GM19324 (cell line): ENCODE measurements at regions not wholly inside any gene's neighbourhood (a gene's known extent, or its start where the extent isn't known, plus 50 kb on each side); places are given as distances from the start of the nearest gene placed in this dataset.

Experiments
- ATAC-seq: cut with Tn5 transposase; IDR thresholded peaks from one replicate; pipeline ENCODE4 v1.9.1; 2021; ENCODE audit warnings: mild to moderate bottlenecking, moderate library complexity; ENCODE audit not compliant: unreplicated experiment, low FRiP score

GRCh38 chr7:68472688-68473087, 1125.6 kb upstream of the AUTS2 start:
- no peak for ATAC-seq

- ATAC-seq: no peak
These were observed 1123.5 kb upstream of the AUTS2 start for GRCh38 chr7:68474661-68475216.

- ATAC-seq: no peak
These were observed 1121.3 kb upstream of the AUTS2 start for GRCh38 chr7:68476966-68477365.

GRCh38 chr7:68478326-68478725, 1119.9 kb upstream of the AUTS2 start:
- no peak for ATAC-seq

GRCh38 chr7:68482800-68483199, 1115.5 kb upstream of the AUTS2 start:
- no peak for ATAC-seq

GRCh38 chr7:68484731-68485130, 1113.5 kb upstream of the AUTS2 start:
- ATAC-seq: no peak

DNA sequence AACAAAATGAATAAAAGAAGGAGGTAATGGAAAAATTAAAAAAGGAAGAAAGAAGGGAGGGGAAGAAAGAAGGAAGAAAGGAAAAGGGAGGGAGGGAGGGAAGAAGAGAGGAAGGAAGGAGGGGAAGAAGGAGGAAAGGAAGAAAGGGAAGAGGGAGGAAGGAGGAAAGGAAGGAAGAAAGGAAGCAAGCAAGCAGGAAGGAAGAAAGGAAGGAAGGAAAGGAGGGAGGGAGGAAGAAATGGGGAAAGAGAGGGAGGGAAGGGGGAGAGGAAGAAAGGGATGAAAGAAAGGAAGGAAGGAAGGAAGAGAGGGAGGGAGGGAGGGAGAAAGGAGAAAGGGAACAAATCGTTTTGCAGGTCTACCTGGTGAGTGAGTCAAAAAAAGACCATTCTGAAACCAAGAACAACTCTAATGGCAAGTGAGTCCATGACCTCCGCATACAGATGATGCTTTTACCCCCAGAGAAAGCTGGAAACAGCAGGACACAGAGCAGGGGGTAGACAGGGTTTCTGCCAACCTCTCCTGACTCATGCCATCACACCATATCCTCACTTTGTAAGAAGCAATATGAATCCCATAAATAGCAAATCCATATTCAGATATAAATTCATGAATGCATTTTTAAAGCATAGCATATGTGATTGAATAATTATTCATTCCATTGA, 1112.9 kb upstream of the AUTS2 start:
- no peak for ATAC-seq

GRCh38 chr7:68488341-68489060, 1109.8 kb upstream of the AUTS2 start:
- no peak for ATAC-seq

DNA sequence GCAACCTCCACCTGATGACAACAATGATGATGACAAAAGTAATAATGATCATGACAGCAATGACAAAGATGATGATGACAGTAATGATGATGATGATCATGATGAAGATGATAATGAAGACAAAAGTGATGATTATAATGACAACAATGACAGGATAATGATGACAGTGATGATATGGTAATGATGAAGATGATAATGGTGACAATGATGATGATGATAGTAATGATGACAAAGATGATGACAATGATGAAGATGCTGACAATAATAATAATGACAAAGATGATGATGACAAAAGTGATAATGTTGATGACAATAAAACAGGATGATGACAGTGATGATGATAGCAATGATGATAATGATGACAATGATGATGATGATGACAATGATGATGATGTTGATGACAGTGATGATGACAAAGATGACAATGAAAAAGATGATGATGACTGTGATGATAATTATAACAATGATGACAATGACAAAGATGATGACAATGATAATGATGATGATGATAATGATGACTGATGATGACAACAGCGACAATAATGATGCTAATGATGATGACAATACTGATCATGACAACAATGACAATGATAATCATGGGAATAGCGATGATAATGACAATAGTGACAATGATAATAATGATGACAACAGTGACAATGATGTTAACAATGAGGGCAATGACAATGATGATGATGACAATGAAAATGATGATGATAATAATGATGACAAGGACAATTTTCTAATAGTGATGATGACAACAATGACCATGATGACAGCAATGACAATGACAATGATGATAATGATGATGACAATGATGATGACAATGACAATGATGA, 1106.5 kb upstream of the AUTS2 start:
- no peak for ATAC-seq

DNA sequence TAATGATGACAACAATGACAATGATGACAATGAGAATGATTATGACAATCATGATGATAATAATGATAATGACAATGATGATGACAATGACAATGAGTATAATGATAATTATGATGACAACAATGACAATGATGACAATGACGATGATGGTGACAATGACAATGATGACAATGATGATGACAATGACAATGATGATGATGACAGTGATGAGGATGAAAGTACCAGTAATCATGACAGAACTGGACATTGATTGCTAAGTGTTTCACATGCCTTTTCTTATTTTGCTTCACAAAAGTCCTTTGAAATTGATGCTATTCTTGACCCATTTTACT, 1106.0 kb upstream of the AUTS2 start:
- ATAC-seq: no peak

- ATAC-seq: no peak
These were observed 1094.9 kb upstream of the AUTS2 start for GRCh38 chr7:68503400-68503799.

DNA sequence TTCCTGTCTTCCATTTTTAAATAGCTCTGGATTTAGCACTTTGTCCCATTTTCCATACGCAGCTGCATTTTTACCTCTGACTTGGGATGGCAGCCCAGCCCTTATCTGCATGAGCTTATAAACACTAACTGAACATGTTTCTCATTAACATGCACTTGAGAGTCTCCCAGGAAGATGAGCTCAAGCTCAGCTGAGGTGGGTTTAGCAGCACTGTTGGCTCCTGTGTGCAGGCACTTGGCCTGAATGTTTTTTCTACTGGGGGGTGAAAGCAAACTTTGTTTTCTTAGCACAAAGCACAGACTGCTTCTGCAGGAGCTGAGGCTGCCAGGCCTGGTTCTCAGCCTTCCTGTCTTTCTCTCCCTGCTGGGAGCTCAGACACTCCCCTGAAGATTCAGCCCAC, 1093.6 kb upstream of the AUTS2 start:
- ATAC-seq: no peak

DNA sequence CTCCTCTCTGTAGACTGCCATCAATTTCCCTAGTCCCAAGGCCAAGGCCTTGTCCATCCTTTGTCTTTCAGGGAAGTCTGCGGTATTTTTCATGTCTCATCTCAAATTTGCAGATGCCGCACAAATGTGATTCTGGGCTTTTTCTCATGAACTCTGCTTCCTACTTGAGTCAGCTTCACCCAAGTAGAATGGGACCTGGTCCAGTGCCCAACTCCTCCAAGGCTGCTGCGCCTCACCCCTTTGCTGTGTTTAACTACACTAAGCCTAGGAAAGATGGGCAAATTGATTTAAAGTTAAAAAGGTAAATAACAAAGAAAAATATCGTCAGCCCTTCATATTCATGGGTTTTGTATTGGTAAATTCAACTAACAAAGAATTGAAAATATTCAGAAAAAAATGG, 1092.6 kb upstream of the AUTS2 start:
- ATAC-seq: no peak

DNA sequence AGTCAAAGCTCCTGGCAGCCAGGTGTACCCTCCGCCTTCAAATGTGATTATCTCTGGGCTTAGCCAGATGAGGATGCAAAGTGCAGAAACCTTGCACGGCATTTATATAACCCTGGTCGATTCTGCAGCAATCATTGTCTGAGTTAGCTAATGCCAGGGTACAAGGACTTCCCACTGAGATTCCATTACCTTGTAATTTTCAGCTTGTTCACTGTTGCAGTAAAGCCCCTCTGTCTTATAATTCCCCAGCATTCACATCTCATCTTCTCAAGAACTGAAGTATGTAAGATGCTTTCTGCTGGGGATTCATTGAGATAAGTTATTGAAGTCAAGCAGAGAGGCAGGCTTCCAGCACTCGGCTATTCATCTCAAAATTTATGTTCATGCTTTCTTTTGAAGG, 1090.6 kb upstream of the AUTS2 start:
- no peak for ATAC-seq

GRCh38 chr7:68509054-68509453, 1089.2 kb upstream of the AUTS2 start:
- ATAC-seq: no peak

DNA sequence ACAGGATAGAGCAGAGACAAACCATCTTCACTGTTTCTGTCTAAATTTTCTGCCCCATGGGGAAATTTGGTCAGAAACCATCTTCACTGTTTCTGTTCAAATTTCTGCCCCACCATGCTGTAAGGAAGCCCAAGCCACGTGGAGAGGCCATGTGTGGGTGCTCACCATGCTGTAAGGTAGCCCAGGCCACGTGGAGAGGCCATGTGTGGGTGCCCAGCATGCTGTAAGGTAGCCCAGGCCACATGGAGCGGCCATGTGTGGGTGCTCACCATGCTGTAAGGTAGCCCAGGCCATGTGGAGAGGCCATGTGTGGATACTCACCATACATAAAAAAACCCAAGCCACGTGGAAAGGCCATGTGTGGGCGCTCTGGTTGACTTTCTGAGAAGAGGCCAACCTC, 1088.7 kb upstream of the AUTS2 start:
- ATAC-seq: no peak

- ATAC-seq: no peak
These were observed 1087.0 kb upstream of the AUTS2 start for GRCh38 chr7:68511281-68511680.

- no peak for ATAC-seq
These were observed 1085.8 kb upstream of the AUTS2 start for GRCh38 chr7:68512466-68512865.

DNA sequence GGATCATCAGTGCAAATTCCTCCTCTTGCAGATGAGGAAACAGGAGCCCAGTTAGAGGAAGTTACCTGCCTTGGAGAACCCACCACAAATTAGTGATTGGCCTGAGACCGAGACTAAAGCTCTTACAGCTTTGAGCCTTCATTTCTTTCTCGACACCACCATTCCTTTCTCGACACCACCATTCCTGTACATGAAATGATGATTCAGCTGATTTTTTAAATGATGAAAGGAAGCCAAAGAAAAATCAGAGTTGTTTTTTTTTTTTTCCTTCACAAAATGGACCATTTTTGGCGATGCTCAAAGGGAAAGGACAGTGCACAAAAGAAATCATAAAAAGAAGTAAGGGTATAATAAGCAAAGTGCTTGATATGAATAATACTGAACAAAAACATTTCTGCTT, 1080.2 kb upstream of the AUTS2 start:
- ATAC-seq: no peak

DNA sequence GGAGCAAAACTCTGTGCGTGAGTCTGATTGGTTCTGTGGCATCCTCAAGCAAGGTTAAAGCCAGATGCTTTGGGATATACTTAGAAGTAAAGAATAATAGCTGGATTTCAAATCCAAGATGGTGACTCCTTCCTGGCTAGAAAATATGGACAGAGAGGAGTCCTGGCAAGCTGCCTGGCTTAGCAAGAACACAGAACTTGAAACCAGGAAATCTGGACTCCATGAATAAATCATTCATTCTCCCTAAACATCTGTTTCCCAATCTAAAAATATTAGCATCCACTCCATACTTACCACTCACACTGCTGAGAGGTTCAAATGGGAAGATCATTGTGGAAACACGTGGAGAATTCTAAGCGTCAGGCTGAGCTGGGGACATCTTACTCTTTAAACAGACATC, 1074.1 kb upstream of the AUTS2 start:
- no peak for ATAC-seq

DNA sequence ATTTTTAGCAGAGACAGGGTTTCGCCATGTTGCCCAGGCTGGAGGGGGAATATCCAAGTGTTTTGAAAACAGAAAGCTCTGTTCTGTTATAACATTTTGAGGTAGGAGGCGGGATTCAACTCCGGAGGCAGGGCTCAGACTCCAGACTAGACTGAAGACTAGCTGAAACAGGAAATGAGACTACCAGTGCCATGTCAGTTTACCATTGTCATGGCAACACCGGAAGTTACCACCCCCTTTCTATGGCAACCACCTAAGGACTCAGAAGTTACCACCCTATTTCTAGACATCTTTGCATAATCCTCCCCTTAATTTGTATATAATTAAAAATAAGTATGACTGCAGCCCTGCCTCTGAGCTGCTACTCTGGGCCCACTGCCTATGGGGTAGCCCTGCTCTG, 1069.1 kb upstream of the AUTS2 start:
- ATAC-seq: no peak
